Breast epithelium (tissue), 3 donors: ENCODE measurements at regions not wholly inside any gene's neighbourhood (a gene's known extent, or its start where the extent isn't known, plus 50 kb on each side); places are given as distances from the start of the nearest gene placed in this dataset.
"Not testable (repeated sequence)": the region's sequence is repeated elsewhere in the genome, so short reads cannot be mapped to it uniquely, and the experiment has no call there.

Experiments
- POLR2AphosphoS5 ChIP-seq, 3 donors: sonication (generic); formaldehyde crosslinking; IDR thresholded peaks; one replicate each; pipeline ENCODE4 v1.6.1; 2017; ENCODE audit warnings: antibody characterized with exemption in 3 of 3
- TF ChIP-seq, protein P1 (sequence below), 3 donors: fragments of 450-650 bp; IDR thresholded peaks; one replicate each; pipeline ENCODE4 v1.5.1; 2016 to 2017; ENCODE audit warnings: antibody characterized with exemption in 3 of 3, mild to moderate bottlenecking in 3 of 3, moderate library complexity in 3 of 3

DNA sequence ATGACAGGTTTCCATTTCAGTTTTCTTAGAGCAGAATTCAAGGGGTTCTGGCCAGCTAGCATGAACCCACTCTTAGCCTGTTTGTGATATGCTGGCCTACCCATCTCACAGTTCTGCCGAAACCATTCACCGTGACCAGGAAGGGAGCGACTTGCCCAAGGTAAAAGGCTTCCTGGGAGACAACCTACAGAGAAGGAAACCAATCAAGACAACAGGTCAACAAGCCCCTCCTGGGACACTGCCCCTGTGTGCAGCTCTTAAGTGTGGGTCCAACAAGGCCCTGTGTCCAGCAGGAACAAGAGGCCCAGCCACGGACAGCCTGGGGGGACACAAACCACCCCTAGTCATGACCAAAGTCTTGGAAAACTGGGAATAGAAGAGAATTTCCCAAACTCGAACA is 94.7 kb downstream of the SHANK2 start:
- TF ChIP-seq, protein P1, sequence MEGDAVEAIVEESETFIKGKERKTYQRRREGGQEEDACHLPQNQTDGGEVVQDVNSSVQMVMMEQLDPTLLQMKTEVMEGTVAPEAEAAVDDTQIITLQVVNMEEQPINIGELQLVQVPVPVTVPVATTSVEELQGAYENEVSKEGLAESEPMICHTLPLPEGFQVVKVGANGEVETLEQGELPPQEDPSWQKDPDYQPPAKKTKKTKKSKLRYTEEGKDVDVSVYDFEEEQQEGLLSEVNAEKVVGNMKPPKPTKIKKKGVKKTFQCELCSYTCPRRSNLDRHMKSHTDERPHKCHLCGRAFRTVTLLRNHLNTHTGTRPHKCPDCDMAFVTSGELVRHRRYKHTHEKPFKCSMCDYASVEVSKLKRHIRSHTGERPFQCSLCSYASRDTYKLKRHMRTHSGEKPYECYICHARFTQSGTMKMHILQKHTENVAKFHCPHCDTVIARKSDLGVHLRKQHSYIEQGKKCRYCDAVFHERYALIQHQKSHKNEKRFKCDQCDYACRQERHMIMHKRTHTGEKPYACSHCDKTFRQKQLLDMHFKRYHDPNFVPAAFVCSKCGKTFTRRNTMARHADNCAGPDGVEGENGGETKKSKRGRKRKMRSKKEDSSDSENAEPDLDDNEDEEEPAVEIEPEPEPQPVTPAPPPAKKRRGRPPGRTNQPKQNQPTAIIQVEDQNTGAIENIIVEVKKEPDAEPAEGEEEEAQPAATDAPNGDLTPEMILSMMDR (IDR thresholded peaks at IDR 0.05): not testable (repeated sequence)
- TF ChIP-seq POLR2AphosphoS5 (IDR thresholded peaks at IDR 0.05): not testable (repeated sequence)
